Esophagus squamous epithelium (tissue), 5 donors: ENCODE measurements at regions not wholly inside any gene's neighbourhood (a gene's known extent, or its start where the extent isn't known, plus 50 kb on each side); places are given as distances from the start of the nearest gene placed in this dataset.

Source experiments
- DNase-seq: peaks from one replicate; lab custom pipeline; 2025; lab: John Stamatoyannopoulos, UW
- H3K27ac ChIP-seq, 4 donors: fragments of 200-600 bp; sonication (generic); one replicate each; pipeline ENCODE4 v1.5.1; 2016 to 2019; ENCODE audit warnings: mild to moderate bottlenecking in 1 of 4
- H3K27me3 ChIP-seq, 4 donors: fragments of 200-600 bp; sonication (generic); 1 replicate in 3 of 4; 2 replicates in 1 of 4; pipeline versions ENCODE4 v1.5.1 to v1.6.0; 2017 to 2021; ENCODE audit warnings: antibody characterized with exemption in 1 of 4
- H3K36me3 ChIP-seq, 3 donors: fragments of 200-600 bp; sonication (generic); one replicate each; pipeline ENCODE4 v1.5.1; 2016 to 2019
- H3K4me1 ChIP-seq, 3 donors: fragments of 200-600 bp; sonication (generic); one replicate each; pipeline ENCODE4 v1.5.1; 2017 to 2019
- H3K4me3 ChIP-seq, 4 donors: fragments of 200-600 bp; sonication (generic); 1 replicate in 3 of 4; 2 replicates in 1 of 4; pipeline ENCODE4 v1.5.1; 2016 to 2019; ENCODE audit warnings: mild to moderate bottlenecking in 2 of 4, moderate library complexity in 1 of 4
- H3K9me3 ChIP-seq, 3 donors: fragments of 200-600 bp; sonication (generic); one replicate each; pipeline ENCODE4 v1.5.1; 2016 to 2019
- CTCF ChIP-seq, 6 experiments: fragments of 450-650 bp in 4 of 6; fragments of 200-600 bp in 2 of 6; sonication (generic) in 2 of 6; IDR thresholded peaks; one replicate each; pipeline ENCODE4 v1.5.1; 2016 to 2019; ENCODE audit warnings: antibody characterized with exemption in 6 of 6, mild to moderate bottlenecking in 4 of 6, moderate library complexity in 4 of 6
- POLR2A ChIP-seq, 4 donors: fragments of 450-650 bp; IDR thresholded peaks; one replicate each; pipeline ENCODE4 v1.6.1; 2017; ENCODE audit warnings: antibody characterized with exemption in 4 of 4, mild to moderate bottlenecking in 4 of 4, moderate library complexity in 3 of 4
- WGBS, 2 donors: methylation state at CpG; one replicate each; pipeline ENCODE4 v1.1.5; 2018; 5-methylcytosine and 5-hydroxymethylcytosine counted together
- intact Hi-C: fragments of 100-400 bp; cut with DNase I; formaldehyde crosslinking; loops from one replicate; pipeline ENCODE4 v1.15.0; 2022
- donor health status: DM: yes; HTN: yes; CAD: no.

GRCh38 chr11:70498171-70498571, 99.8 kb downstream of the CTTN start:
- Histone ChIP-seq H3K36me3 (no peaks in the 10 kb centered on the region), H3K4me3 (no peak overlapping the region), H3K9me3 (no peaks in the 10 kb centered on the region), H3K27me3 (peaks cover 0 to 17% (median 0%) of the 10 kb centered on the region in 4 donors), H3K4me1 (no peaks in the 10 kb centered on the region), H3K27ac (no peak overlapping the region)
- 58 to 65% methylated on average over 3 to 5 of the region's 7 CpGs for WGBS, 2 donors
- no peak for TF ChIP-seq POLR2A (IDR thresholded peaks at IDR 0.05)
- no peak for TF ChIP-seq CTCF (IDR thresholded peaks at IDR 0.05)
- no peak for DNase-seq
- intact Hi-C loops: no loop called here

- peaks cover 0 to 24% (median 0%) of the 10 kb centered on the region in 4 donors for H3K27me3 ChIP-seq
- no peak overlapping the region for H3K4me3 ChIP-seq
- intact Hi-C loops: no loop called here
- no peaks in the 10 kb centered on the region for H3K36me3 ChIP-seq
- WGBS, 2 donors: 83 to 93% methylated on average over 6 of the region's 26 CpGs
- no peak for TF ChIP-seq CTCF (IDR thresholded peaks at IDR 0.05)
- TF ChIP-seq POLR2A (IDR thresholded peaks at IDR 0.05): no peak
- H3K9me3 ChIP-seq: no peaks in the 10 kb centered on the region
- no peak for DNase-seq
- no peaks in the 10 kb centered on the region for H3K4me1 ChIP-seq
- no peak overlapping the region for H3K27ac ChIP-seq
These were observed 100.9 kb downstream of the CTTN start for GRCh38 chr11:70498976-70499801.

GRCh38 chr11:70500076-70500847, 101.9 kb downstream of the CTTN start:
- WGBS, 2 donors: 84 to 91% methylated on average over 8 to 18 of the region's 25 CpGs
- Histone ChIP-seq H3K4me1 (no peaks in the 10 kb centered on the region), H3K27me3 (peaks cover 0 to 24% (median 0%) of the 10 kb centered on the region in 4 donors), H3K36me3 (no peaks in the 10 kb centered on the region), H3K27ac (no peak overlapping the region), H3K9me3 (no peaks in the 10 kb centered on the region), H3K4me3 (no peak overlapping the region)
- no peak for DNase-seq
- intact Hi-C loops: no loop called here
- no peak for TF ChIP-seq CTCF (IDR thresholded peaks at IDR 0.05)
- TF ChIP-seq POLR2A (IDR thresholded peaks at IDR 0.05): no peak

GRCh38 chr11:70501051-70501901, 102.9 kb downstream of the CTTN start:
- Histone ChIP-seq H3K9me3 (no peaks in the 10 kb centered on the region), H3K36me3 (no peaks in the 10 kb centered on the region), H3K27me3 (peaks cover 0 to 23% (median 0%) of the 10 kb centered on the region in 4 donors), H3K4me1 (no peaks in the 10 kb centered on the region), H3K4me3 (no peak overlapping the region), H3K27ac (no peak overlapping the region)
- TF ChIP-seq POLR2A (IDR thresholded peaks at IDR 0.05) (no peak), CTCF (IDR thresholded peaks at IDR 0.05) (no peak)
- 87 to 93% methylated on average over 3 to 13 of the region's 26 CpGs for whole genome bisulfite sequencing, 2 donors
- intact Hi-C loops: no loop called here
- no peak for DNase-seq
